ENCODE measurements at regions not wholly inside any gene's neighbourhood (a gene's known extent, or its start where the extent isn't known, plus 50 kb on each side); places are given as distances from the start of the nearest gene placed in this dataset.

GRCh38 chr14:32019276-32019675 lies 57.8 kb upstream of the ARHGAP5 start:
- Histone ChIP-seq H3K4me3 (peak overlapping the region; percentile 12), H3K27ac (peak overlapping the region; percentile 46), H3K27me3 (ENCODE audit: insufficient read depth in 3 of 3, low read length in 2 of 3) (no peaks in the 10 kb centered on the region), H3K4me1 (peaks cover 36% of the 10 kb centered on the region), H3K9me3 (no peaks in the 10 kb centered on the region), H3K36me3 (ENCODE audit: insufficient read depth in 1 of 2, low read depth in 1 of 2) (no peaks in the 10 kb centered on the region)
- WGBS, 3 donors: 22 to 51% (median 26%) methylated on average over 7 of the region's 7 CpGs
- ATAC-seq: peak in 1 of 4 donors; percentile 22
- TF ChIP-seq, protein P1, sequence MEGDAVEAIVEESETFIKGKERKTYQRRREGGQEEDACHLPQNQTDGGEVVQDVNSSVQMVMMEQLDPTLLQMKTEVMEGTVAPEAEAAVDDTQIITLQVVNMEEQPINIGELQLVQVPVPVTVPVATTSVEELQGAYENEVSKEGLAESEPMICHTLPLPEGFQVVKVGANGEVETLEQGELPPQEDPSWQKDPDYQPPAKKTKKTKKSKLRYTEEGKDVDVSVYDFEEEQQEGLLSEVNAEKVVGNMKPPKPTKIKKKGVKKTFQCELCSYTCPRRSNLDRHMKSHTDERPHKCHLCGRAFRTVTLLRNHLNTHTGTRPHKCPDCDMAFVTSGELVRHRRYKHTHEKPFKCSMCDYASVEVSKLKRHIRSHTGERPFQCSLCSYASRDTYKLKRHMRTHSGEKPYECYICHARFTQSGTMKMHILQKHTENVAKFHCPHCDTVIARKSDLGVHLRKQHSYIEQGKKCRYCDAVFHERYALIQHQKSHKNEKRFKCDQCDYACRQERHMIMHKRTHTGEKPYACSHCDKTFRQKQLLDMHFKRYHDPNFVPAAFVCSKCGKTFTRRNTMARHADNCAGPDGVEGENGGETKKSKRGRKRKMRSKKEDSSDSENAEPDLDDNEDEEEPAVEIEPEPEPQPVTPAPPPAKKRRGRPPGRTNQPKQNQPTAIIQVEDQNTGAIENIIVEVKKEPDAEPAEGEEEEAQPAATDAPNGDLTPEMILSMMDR (IDR thresholded peaks at IDR 0.05): no peak
- DNase-seq: no peak
- intact Hi-C loops (cut with DNase I): no loop called here

GRCh38 chr14:32020882-32021281 lies 56.2 kb upstream of the ARHGAP5 start:
- H3K27me3 ChIP-seq (ENCODE audit: insufficient read depth in 3 of 3, low read length in 2 of 3): no peaks in the 10 kb centered on the region
- H3K36me3 ChIP-seq (ENCODE audit: insufficient read depth in 1 of 2, low read depth in 1 of 2): no peaks in the 10 kb centered on the region
- peaks cover 36% of the 10 kb centered on the region for H3K4me1 ChIP-seq
- H3K9me3 ChIP-seq: no peaks in the 10 kb centered on the region
- DNase-seq (no peak), ATAC-seq (no peak)
- H3K4me3 ChIP-seq: no peak overlapping the region
- intact Hi-C loops (cut with DNase I): no loop called here
- 96 to 99% (median 99%) methylated on average over 4 of the region's 4 CpGs for WGBS, 3 donors
- TF ChIP-seq, protein P1 (IDR thresholded peaks at IDR 0.05): no peak
- H3K27ac ChIP-seq: no peak overlapping the region

DNA sequence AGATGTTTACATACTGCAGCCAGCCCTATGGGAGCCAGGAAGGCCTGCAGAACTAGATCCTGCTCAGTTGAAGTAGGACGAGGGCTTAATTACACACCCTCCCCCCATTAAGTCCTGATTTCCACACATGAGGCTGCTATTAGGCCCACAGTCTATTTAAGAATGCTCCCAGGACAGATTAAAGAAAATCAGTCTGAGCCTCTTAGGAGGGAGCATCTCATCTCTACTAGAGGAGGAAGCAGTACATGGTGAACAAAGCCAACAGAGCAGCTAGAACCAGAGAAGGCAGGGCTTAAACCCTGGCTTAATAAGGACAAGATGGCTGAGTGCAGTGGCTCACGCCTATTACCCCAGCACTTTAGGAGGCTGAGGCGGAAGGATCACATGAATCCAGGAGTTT lies 55.8 kb upstream of the ARHGAP5 start:
- TF ChIP-seq, protein P1 (IDR thresholded peaks at IDR 0.05): no peak
- intact Hi-C loops (cut with DNase I): no loop called here
- H3K27ac ChIP-seq: no peak overlapping the region

GRCh38 chr14:32022525-32022924 lies 54.6 kb upstream of the ARHGAP5 start:
- Histone ChIP-seq H3K27me3 (ENCODE audit: insufficient read depth in 3 of 3, low read length in 2 of 3) (no peaks in the 10 kb centered on the region), H3K9me3 (no peaks in the 10 kb centered on the region), H3K4me3 (no peak overlapping the region), H3K4me1 (peaks cover 24% of the 10 kb centered on the region), H3K36me3 (ENCODE audit: insufficient read depth in 1 of 2, low read depth in 1 of 2) (no peaks in the 10 kb centered on the region), H3K27ac (no peak overlapping the region)
- 95 to 98% (median 96%) methylated on average over 4 of the region's 4 CpGs for WGBS, 3 donors
- intact Hi-C loops (cut with DNase I): no loop called here
- ATAC-seq (no peak), DNase-seq (no peak)
- TF ChIP-seq, protein P1 (IDR thresholded peaks at IDR 0.05): no peak

More for the DNA sequence above, 55.8 kb upstream of the ARHGAP5 start:
- Histone ChIP-seq H3K4me3 (no peak overlapping the region), H3K9me3 (no peaks in the 10 kb centered on the region), H3K27me3 (ENCODE audit: insufficient read depth in 3 of 3, low read length in 2 of 3) (no peaks in the 10 kb centered on the region), H3K36me3 (ENCODE audit: insufficient read depth in 1 of 2, low read depth in 1 of 2) (no peaks in the 10 kb centered on the region), H3K4me1 (peaks cover 36% of the 10 kb centered on the region)
- ATAC-seq (no peak), DNase-seq (no peak)
- WGBS, 3 donors: 91 to 95% (median 92%) methylated on average over 3 of the region's 3 CpGs

- ATAC-seq: peak in 3 of 4 donors; percentile 54 to 85 (median 63)
- Histone ChIP-seq H3K9me3 (no peaks in the 10 kb centered on the region), H3K27ac (no peak overlapping the region), H3K4me3 (no peak overlapping the region), H3K36me3 (ENCODE audit: insufficient read depth in 1 of 2, low read depth in 1 of 2) (no peaks in the 10 kb centered on the region), H3K27me3 (ENCODE audit: insufficient read depth in 3 of 3, low read length in 2 of 3) (no peaks in the 10 kb centered on the region), H3K4me1 (peaks cover 20% of the 10 kb centered on the region)
- WGBS, 3 donors: 51 to 76% (median 59%) methylated on average over 3 of the region's 3 CpGs
- intact Hi-C loops (cut with DNase I): no loop called here
- TF ChIP-seq, protein P1 (IDR thresholded peaks at IDR 0.05): no peak
- DNase-seq: no peak
Measured at GRCh38 chr14:32022938-32023466, 54.1 kb upstream of the ARHGAP5 start.
